Bone marrow (tissue), 2 donors: ENCODE measurements at regions not wholly inside any gene's neighbourhood (a gene's known extent, or its start where the extent isn't known, plus 50 kb on each side); places are given as distances from the start of the nearest gene placed in this dataset.

Experiments
- DNase-seq, 2 donors: peaks; one replicate each; lab custom pipeline; 2025; lab: John Stamatoyannopoulos, UW

GRCh38 chr3:23062582-23062981, 140.5 kb upstream of the UBE2E2 start:
- DNase-seq = no peak

- no peak for DNase-seq
These were observed 140.1 kb upstream of the UBE2E2 start for GRCh38 chr3:23062982-23063381.

DNA sequence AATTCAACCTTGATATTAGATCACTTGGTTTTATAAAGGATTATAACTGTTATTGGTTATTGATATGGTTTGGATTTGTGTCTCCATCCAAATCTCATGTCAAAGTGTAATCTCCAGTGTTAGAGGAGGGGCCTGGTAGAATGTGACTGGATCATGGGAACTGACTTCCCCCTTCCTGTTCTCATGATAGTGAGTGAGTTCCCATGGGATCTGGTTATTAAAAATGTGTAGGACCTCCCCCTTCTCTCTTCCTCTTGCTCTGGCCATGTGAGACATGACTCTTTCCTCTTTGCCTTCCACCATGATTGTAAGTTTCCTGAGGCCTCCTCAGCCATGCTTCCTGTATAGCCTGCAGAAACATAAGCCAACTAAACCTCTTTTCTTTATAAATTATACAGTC, 136.0 kb upstream of the UBE2E2 start:
- DNase-seq = no peak

DNA sequence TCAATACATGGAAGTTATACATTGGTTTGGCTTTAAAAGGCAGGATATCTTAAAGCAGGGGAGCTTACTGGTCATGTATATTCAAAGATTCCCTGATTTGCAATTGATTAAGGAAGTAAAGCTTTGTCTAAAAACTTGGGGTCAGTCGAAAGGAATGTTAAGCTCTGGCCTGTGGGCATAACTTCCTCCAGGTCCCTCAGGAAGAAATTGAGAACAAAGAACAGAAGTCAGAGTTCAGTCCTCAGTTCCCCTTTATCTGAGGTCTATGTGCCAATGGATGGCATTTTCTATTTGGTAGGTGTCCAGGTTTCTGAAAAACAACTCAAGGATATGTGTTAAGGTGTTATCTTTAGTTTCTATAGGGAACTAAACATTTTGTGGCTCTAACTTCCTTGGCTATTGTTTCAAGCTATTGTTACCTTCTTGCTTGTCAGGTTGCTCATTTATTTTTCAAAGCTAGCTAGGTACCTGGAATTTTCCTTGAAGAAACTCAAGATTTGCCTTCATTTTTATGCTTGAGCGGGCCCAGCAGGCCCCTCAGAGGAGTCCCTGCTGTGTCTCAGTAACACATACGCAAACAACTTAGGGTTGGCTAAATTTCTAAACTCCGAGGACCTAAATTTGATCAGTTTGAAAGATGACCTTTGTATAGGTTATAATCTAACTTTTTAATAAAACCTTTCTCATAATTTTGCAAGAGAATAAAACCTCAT, 135.0 kb upstream of the UBE2E2 start:
- DNase-seq = no peak

- peak in 1 of 2 donors; percentile 74 for DNase-seq
These were observed 131.8 kb upstream of the UBE2E2 start for GRCh38 chr3:23071296-23071695.

GRCh38 chr3:23071758-23072157, 131.4 kb upstream of the UBE2E2 start:
- peak in 1 of 2 donors; percentile 90 for DNase-seq

DNA sequence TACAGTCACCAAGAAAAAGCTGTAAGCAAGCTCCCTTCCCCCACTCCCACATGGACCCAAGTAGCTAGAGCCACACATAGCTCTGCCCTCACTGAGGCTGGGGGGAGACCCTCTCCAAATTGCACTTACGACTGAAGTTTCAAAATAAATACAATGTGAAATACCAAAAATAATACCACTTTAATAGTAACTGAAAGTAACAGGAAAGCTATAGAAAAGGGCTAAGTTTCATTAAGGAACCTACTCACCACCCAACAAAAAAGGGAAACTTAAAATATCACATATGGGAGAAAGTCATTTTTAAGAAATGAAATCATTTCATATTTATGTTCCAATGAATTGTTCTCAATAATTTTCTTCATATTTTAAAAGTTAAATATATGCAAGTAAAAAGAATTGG, 130.4 kb upstream of the UBE2E2 start:
- no peak for DNase-seq

DNA sequence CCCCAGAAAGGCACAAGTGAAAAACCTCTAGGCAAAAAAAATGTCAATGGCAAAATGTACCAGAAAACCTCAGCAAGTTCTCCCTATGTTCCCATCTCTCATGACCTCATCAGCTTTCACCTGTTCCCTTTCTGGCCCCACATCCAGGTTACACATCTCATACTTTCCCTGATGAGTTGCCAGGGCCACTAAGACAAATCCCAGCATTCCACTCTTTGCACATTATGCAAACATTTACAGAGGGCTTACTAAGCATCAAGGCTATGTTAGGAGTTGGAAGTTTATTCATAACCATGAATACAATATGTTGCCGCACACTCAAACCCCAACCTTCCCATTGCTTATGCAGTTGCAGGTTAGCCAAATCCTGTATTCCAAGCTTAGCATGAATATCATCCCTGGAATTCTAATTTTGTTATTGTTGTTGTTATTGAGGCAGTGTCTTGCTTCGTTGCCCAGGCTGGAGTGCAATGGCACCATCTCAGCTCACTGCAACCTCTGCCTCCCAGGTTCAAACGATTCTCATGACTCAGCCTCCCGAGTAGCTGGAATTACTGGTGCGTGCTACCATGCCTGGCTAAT, 129.3 kb upstream of the UBE2E2 start:
- DNase-seq = no peak

- no peak for DNase-seq
These were observed 127.6 kb upstream of the UBE2E2 start for GRCh38 chr3:23075496-23075895.

GRCh38 chr3:23076437-23076836, 126.7 kb upstream of the UBE2E2 start:
- no peak for DNase-seq

DNA sequence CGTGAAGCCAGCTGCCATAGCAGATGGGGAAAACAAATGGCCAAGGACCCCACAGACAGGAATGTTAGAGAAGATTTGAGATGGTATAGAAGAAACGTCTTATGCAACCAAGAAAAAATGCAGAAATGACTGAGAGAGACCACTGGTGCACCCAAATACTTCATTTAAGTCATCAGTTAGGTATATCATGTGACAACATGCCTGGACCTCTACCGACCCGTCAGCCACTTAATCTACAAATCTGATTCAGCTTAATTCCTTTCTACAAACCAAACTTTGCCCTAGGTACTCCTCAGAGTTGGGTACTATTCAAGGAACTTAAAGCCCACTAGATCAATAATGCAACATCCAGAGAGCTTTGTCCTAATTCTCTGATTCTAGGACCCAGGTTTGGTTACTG, 126.0 kb upstream of the UBE2E2 start:
- DNase-seq = no peak

DNA sequence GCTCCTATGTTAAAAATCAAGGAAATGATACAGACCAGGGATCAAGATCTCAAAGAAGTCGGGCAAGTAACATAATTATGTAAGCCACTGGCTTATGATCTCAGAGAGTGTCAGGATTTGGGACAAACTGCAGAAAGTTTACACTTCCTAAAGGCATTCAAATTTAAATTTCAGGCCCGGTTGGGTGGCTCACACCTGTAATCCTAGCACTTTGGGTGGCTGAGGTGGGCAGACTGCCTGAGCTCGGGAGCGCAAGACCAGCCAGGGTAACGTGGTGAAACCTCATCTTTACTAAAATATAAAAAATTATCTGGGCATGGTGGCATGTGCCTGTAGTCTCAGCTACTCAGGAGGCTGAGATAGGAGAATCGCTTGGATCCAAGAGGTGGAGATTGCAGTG, 124.4 kb upstream of the UBE2E2 start:
- no peak for DNase-seq

DNA sequence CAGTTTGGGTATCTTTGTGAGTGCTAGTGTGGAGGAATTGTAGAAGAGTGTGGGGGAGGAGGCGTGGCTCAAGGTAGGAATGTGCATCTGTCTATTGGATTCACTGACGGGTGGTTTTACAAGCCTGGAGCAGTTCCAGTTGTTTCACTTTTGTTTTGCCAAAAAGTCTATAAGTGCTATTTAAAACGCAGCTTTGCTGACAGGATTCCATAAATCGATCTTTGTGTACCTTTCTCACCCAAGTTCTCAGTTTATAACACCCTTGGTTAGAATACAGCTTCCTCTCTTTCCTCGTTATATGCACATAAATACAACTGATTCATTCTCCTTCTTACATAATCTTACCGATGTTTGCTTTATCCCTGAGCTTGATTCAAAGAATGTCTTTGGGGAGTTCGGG, 123.2 kb upstream of the UBE2E2 start:
- DNase-seq = peak in 1 of 2 donors; percentile 25

DNA sequence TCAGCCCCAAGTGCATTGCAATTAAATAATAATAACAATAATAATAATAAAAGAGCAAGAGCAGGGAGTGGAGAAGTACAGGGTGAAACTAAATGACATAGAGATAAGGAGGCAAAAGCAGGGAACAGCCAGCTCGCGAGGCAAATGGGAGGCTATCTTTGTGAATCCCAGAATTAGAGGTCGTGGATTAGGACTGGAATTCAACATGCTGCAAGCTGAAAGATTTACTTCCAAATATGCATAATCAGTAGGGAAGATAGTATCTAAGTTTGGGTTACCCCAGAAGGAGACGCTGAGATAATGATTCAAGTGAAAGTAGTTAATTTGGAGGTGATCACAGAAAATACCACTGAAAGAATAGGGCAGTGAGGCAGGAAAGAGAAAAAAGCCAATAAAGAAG, 119.4 kb upstream of the UBE2E2 start:
- no peak for DNase-seq

GRCh38 chr3:23084367-23084766, 118.8 kb upstream of the UBE2E2 start:
- no peak for DNase-seq

- no peak for DNase-seq
These were observed 117.9 kb upstream of the UBE2E2 start for GRCh38 chr3:23085261-23085660.

GRCh38 chr3:23086331-23086730, 116.8 kb upstream of the UBE2E2 start:
- DNase-seq = no peak

DNA sequence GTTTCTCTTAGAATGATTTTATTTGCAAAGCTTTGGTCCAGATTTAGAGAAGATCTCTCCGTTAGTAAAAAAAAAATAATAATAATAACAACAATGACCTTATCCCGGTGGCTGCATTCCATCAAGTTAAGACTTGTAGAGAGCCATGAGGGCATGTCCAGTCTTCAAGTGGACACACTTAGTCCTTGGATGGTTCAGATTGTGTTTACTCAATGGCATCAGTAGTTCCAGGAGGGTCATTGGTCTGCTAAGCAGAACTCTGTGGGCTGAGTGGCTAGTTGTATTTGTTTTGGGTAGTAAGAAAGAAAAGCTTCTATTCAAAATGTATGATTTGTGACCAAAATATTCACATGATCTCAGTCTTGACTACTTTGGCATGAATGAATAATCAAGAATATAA, 116.3 kb upstream of the UBE2E2 start:
- DNase-seq = no peak

- no peak for DNase-seq
These were observed 108.7 kb upstream of the UBE2E2 start for GRCh38 chr3:23094412-23094811.

DNA sequence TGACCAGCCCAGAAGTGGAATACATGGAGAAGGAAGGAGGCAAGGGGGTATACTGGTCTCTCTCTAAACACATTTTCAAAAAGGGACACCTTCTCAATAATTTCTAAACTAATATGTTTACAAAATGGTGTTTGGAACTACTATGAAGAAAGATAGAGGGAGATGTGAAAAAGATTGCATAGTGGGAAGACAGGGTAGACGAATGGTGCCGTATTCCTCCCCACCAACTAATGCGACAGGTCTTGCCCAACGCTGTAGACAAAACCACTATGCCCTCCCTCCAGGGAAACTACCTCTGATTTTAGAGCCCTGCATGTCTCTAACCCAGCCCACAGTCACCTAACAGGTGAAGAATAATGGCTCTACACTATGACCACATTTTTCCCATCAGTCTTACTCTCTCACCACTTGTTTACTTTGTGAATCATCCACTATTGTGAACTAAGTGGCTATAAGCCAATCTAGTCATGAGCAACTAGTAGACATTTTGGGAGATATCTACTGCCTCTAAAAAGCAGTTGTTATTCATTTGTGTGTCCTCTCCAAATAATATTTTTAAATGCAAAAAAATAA, 108.2 kb upstream of the UBE2E2 start:
- no peak for DNase-seq

DNA sequence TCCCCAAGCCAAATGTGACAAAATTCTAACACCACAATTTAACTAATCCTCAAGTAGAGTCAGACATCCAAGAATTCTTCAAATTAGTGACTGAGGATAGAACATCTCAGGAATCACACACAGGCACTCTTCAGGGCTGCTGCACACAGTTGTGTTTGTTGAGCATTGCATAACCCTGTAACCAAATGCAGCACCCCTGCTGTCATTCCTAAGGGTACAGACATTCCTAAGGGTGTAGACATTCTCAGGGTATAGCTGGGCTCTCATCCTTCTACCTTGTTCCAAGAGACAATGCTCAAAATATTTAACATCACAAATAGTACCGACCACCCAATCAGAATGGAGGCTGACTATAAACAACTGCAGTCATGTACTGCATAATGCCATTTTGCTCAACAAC, 107.1 kb upstream of the UBE2E2 start:
- DNase-seq = no peak

- no peak for DNase-seq
These were observed 104.1 kb upstream of the UBE2E2 start for GRCh38 chr3:23099021-23099420.

GRCh38 chr3:23099677-23100076, 103.5 kb upstream of the UBE2E2 start:
- DNase-seq = no peak

DNA sequence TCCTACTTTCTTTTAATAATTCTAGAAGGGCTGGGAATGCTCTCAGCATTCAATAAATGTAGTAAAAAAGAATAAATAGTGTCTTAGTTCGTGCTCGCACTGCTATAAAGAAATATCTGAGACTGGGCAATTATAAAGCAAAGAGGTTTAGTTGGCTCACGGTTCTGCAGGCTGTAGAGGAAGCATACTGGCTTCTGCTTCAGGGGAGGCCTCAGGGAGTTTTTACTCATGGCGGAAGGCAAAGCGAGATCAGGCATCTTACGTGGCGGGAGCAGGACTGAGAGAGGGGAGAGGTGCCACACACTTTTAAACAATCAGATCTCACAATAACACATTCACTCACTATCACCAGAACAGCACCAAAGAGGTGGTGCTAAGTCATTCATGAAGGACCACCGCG, 103.0 kb upstream of the UBE2E2 start:
- no peak for DNase-seq
